HepG2 (cell line): ENCODE measurements at regions not wholly inside any gene's neighbourhood (a gene's known extent, or its start where the extent isn't known, plus 50 kb on each side); places are given as distances from the start of the nearest gene placed in this dataset.

Source experiments
- AFF4 ChIP-seq: sonication (generic); formaldehyde crosslinking; IDR thresholded peaks from 2 replicates; pipeline ENCODE4 v1.4.0; 2020; ENCODE audit warnings: missing genetic modification reagents
- ARID5B ChIP-seq: IDR thresholded peaks from 2 replicates; pipeline ENCODE4 v1.4.0; 2020; ENCODE audit warnings: mild to moderate bottlenecking, missing genetic modification reagents
- BRCA1 ChIP-seq: sonication (generic); formaldehyde crosslinking; IDR thresholded peaks from 2 replicates; pipeline ENCODE4 v1.4.0; 2020; ENCODE audit warnings: missing genetic modification reagents
- CSRNP1 ChIP-seq: sonication (generic); formaldehyde crosslinking; IDR thresholded peaks from 2 replicates; pipeline ENCODE4 v1.8.1; 2023; ENCODE audit warnings: mild to moderate bottlenecking, missing genetic modification reagents
- FOXA1 ChIP-seq, 2 experiments: fragments of 450-650 bp in 1 of 2; sonication (generic) in 1 of 2; formaldehyde crosslinking in 1 of 2; IDR thresholded peaks; 2 replicates each; pipeline versions ENCODE4 v1.4.0 to v1.6.1; 2016 to 2020; ENCODE audit warnings: missing genetic modification reagents in 1 of 2
- KLF9 ChIP-seq: IDR thresholded peaks from 2 replicates; pipeline ENCODE4 v1.6.1; 2016; ENCODE audit warnings: low read depth
- NRL ChIP-seq: sonication (generic); formaldehyde crosslinking; IDR thresholded peaks from 2 replicates; pipeline ENCODE4 v1.5.0; 2020; ENCODE audit warnings: missing genetic modification reagents, mild to moderate bottlenecking, moderate library complexity, borderline replicate concordance
- POGZ ChIP-seq: sonication (generic); formaldehyde crosslinking; IDR thresholded peaks from 2 replicates; pipeline ENCODE4 v1.4.0; 2020; ENCODE audit warnings: mild to moderate bottlenecking, missing genetic modification reagents
- SOX6 ChIP-seq, 2 experiments: fragments of 450-650 bp in 1 of 2; sonication (generic) in 1 of 2; formaldehyde crosslinking in 1 of 2; IDR thresholded peaks; 2 replicates each; pipeline versions ENCODE4 v1.4.0 to v1.6.1; 2017 to 2020; ENCODE audit warnings: antibody characterized with exemption in 1 of 2, mild to moderate bottlenecking in 1 of 2, missing genetic modification reagents in 1 of 2
- TAF15 ChIP-seq: fragments of 200-400 bp; formaldehyde crosslinking; IDR thresholded peaks from one replicate; pipeline ENCODE4 v1.6.1; 2018; ENCODE audit warnings: mild to moderate bottlenecking, low read depth, low read length; ENCODE audit not compliant: poor library complexity, severe bottlenecking
- TARDBP ChIP-seq: sonication (generic); formaldehyde crosslinking; IDR thresholded peaks from 2 replicates; pipeline ENCODE4 v1.8.0; 2022; ENCODE audit warnings: mild to moderate bottlenecking, missing genetic modification reagents
- TF ChIP-seq, protein P1 (sequence below): sonication (generic); formaldehyde crosslinking; IDR thresholded peaks from 2 replicates; pipeline ENCODE4 v1.4.0; 2020; ENCODE audit warnings: missing genetic modification reagents, borderline replicate concordance
- TF ChIP-seq, protein P2 (sequence below): sonication (generic); formaldehyde crosslinking; IDR thresholded peaks from 2 replicates; pipeline ENCODE4 v1.4.0; 2020; ENCODE audit warnings: low read depth, mild to moderate bottlenecking, missing genetic modification reagents

GRCh38 chr17:47066841-47067682 lies 88.0 kb upstream of the RPRML start (continued):
- TF ChIP-seq, protein P1, sequence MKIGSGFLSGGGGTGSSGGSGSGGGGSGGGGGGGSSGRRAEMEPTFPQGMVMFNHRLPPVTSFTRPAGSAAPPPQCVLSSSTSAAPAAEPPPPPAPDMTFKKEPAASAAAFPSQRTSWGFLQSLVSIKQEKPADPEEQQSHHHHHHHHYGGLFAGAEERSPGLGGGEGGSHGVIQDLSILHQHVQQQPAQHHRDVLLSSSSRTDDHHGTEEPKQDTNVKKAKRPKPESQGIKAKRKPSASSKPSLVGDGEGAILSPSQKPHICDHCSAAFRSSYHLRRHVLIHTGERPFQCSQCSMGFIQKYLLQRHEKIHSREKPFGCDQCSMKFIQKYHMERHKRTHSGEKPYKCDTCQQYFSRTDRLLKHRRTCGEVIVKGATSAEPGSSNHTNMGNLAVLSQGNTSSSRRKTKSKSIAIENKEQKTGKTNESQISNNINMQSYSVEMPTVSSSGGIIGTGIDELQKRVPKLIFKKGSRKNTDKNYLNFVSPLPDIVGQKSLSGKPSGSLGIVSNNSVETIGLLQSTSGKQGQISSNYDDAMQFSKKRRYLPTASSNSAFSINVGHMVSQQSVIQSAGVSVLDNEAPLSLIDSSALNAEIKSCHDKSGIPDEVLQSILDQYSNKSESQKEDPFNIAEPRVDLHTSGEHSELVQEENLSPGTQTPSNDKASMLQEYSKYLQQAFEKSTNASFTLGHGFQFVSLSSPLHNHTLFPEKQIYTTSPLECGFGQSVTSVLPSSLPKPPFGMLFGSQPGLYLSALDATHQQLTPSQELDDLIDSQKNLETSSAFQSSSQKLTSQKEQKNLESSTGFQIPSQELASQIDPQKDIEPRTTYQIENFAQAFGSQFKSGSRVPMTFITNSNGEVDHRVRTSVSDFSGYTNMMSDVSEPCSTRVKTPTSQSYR (CRISPR knock-in tag): peak; percentile 99
- TF ChIP-seq CSRNP1 (CRISPR knock-in tag) (0 out of 2 replicates have a peak, but pooled peaks have one; percentile 84), BRCA1 (peak; percentile 80; the same call in 1 of the 2 replicates), KLF9 (CRISPR knock-in tag) (0 out of 2 replicates have a peak, but pooled peaks have one; percentile 42), TARDBP (CRISPR knock-in tag) (peak; percentile 99), AFF4 (0 out of 2 replicates have a peak, but pooled peaks have one; percentile 75), SOX6 (IDR thresholded peaks at IDR 0.05) (no peak), SOX6 (CRISPR knock-in tag; IDR thresholded peaks at IDR 0.05) (peak; percentile 87), NRL (CRISPR knock-in tag) (peak; percentile 97), FOXA1 (IDR thresholded peaks at IDR 0.05) (no peak), FOXA1 (CRISPR knock-in tag; IDR thresholded peaks at IDR 0.05) (0 out of 2 replicates have a peak, but pooled peaks have one; percentile 25), TAF15 (no peak), POGZ (peak; percentile 99), ARID5B (CRISPR knock-in tag) (peak; percentile 88)
- TF ChIP-seq, protein P2, sequence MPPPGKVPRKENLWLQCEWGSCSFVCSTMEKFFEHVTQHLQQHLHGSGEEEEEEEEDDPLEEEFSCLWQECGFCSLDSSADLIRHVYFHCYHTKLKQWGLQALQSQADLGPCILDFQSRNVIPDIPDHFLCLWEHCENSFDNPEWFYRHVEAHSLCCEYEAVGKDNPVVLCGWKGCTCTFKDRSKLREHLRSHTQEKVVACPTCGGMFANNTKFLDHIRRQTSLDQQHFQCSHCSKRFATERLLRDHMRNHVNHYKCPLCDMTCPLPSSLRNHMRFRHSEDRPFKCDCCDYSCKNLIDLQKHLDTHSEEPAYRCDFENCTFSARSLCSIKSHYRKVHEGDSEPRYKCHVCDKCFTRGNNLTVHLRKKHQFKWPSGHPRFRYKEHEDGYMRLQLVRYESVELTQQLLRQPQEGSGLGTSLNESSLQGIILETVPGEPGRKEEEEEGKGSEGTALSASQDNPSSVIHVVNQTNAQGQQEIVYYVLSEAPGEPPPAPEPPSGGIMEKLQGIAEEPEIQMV (CRISPR knock-in tag): peak; percentile 95
